Panc1 (cell line): ENCODE measurements at regions not wholly inside any gene's neighbourhood (a gene's known extent, or its start where the extent isn't known, plus 50 kb on each side); places are given as distances from the start of the nearest gene placed in this dataset.

Experiments used
- TF ChIP-seq, protein P1 (sequence below): fragments of 450-650 bp; IDR thresholded peaks from 2 replicates; pipeline ENCODE4 v1.5.1; 2017; ENCODE audit warnings: mild to moderate bottlenecking
- TF ChIP-seq, protein P2 (sequence below), 2 experiments: IDR thresholded peaks; 2 replicates each; pipeline ENCODE4 v1.6.1; 2011 to 2012; ENCODE audit warnings: low read depth in 2 of 2, control low read depth in 1 of 2, low read length in 1 of 2, mild to moderate bottlenecking in 1 of 2, moderate library complexity in 1 of 2; ENCODE audit not compliant: insufficient read depth in 1 of 2

DNA sequence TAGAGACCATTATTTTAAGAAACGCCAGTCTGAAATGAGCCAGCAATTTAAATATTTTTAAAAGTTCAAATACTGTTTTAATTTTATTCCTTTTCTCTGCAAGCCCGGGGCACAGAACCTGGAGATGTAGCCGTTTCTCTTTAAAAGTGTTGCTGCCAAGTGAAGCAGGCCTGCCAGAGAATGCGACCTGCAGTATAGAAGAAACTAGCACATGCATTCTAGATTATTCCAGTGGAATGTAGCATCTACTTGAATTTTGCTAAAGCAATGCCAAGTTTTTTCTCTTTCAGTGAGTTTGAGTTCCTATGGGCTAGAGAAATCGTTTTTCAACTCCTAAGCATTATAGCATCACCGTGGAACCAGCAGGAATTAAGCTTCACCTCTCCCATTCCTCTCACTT, 101.3 kb downstream of the QRSL1 start:
- TF ChIP-seq, protein P1, sequence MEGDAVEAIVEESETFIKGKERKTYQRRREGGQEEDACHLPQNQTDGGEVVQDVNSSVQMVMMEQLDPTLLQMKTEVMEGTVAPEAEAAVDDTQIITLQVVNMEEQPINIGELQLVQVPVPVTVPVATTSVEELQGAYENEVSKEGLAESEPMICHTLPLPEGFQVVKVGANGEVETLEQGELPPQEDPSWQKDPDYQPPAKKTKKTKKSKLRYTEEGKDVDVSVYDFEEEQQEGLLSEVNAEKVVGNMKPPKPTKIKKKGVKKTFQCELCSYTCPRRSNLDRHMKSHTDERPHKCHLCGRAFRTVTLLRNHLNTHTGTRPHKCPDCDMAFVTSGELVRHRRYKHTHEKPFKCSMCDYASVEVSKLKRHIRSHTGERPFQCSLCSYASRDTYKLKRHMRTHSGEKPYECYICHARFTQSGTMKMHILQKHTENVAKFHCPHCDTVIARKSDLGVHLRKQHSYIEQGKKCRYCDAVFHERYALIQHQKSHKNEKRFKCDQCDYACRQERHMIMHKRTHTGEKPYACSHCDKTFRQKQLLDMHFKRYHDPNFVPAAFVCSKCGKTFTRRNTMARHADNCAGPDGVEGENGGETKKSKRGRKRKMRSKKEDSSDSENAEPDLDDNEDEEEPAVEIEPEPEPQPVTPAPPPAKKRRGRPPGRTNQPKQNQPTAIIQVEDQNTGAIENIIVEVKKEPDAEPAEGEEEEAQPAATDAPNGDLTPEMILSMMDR, result no peak
- TF ChIP-seq, protein P2, sequence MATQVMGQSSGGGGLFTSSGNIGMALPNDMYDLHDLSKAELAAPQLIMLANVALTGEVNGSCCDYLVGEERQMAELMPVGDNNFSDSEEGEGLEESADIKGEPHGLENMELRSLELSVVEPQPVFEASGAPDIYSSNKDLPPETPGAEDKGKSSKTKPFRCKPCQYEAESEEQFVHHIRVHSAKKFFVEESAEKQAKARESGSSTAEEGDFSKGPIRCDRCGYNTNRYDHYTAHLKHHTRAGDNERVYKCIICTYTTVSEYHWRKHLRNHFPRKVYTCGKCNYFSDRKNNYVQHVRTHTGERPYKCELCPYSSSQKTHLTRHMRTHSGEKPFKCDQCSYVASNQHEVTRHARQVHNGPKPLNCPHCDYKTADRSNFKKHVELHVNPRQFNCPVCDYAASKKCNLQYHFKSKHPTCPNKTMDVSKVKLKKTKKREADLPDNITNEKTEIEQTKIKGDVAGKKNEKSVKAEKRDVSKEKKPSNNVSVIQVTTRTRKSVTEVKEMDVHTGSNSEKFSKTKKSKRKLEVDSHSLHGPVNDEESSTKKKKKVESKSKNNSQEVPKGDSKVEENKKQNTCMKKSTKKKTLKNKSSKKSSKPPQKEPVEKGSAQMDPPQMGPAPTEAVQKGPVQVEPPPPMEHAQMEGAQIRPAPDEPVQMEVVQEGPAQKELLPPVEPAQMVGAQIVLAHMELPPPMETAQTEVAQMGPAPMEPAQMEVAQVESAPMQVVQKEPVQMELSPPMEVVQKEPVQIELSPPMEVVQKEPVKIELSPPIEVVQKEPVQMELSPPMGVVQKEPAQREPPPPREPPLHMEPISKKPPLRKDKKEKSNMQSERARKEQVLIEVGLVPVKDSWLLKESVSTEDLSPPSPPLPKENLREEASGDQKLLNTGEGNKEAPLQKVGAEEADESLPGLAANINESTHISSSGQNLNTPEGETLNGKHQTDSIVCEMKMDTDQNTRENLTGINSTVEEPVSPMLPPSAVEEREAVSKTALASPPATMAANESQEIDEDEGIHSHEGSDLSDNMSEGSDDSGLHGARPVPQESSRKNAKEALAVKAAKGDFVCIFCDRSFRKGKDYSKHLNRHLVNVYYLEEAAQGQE (IDR thresholded peaks at IDR 0.05; ENCODE audit: insufficient read depth in 1 of 2, low read depth in 2 of 2, low read length in 1 of 2), result no peak
